Lung (tissue), 11 donors: ENCODE measurements at regions not wholly inside any gene's neighbourhood (a gene's known extent, or its start where the extent isn't known, plus 50 kb on each side); places are given as distances from the start of the nearest gene placed in this dataset.

Experiments used
- ATAC-seq: fragments of 200-7000 bp; cut with Tn5 transposase; one replicate; pipeline ENCODE4 v1.9.1; 2020; ENCODE audit warnings: moderate number of reproducible peaks; ENCODE audit not compliant: insufficient read depth, low FRiP score
- DNase-seq, 3 donors: peaks; one replicate each; pipeline ENCODE4 v3.0.0-alpha.2; 2013 to 2017
- H3K27ac ChIP-seq, 2 donors: one replicate each; pipeline ENCODE4 v1.5.1; 2013; ENCODE audit warnings: mild to moderate bottlenecking in 2 of 2, moderate library complexity in 2 of 2, control low read depth in 1 of 2, inconsistent platforms in 1 of 2, low read depth in 1 of 2, low read length in 1 of 2
- H3K27me3 ChIP-seq, 3 donors: one replicate each; pipeline ENCODE4 v1.5.1; 2013; ENCODE audit warnings: low read length in 2 of 3; ENCODE audit not compliant: control insufficient read depth in 3 of 3, insufficient read depth in 3 of 3
- H3K36me3 ChIP-seq, 4 donors: one replicate each; pipeline ENCODE4 v1.5.1; 2013; ENCODE audit warnings: low read length in 4 of 4, mild to moderate bottlenecking in 1 of 4, moderate library complexity in 1 of 4; ENCODE audit not compliant: control insufficient read depth in 4 of 4, insufficient read depth in 4 of 4
- H3K4me1 ChIP-seq, 5 donors: one replicate each; pipeline ENCODE4 v1.5.1; 2013; ENCODE audit warnings: low read length in 5 of 5, mild to moderate bottlenecking in 2 of 5, moderate library complexity in 1 of 5; ENCODE audit not compliant: control insufficient read depth in 5 of 5, insufficient read depth in 5 of 5
- H3K4me3 ChIP-seq: one replicate; pipeline ENCODE4 v1.5.1; 2013; ENCODE audit warnings: mild to moderate bottlenecking, control low read depth, moderate library complexity
- H3K9ac ChIP-seq, 2 donors: one replicate each; pipeline ENCODE4 v1.5.1; 2013; ENCODE audit warnings: low read length in 2 of 2, control low read depth in 1 of 2; ENCODE audit not compliant: insufficient read depth in 1 of 2
- H3K9me3 ChIP-seq, 4 donors: one replicate each; pipeline ENCODE4 v1.5.1; 2013; ENCODE audit warnings: low read length in 3 of 4, mild to moderate bottlenecking in 1 of 4, moderate library complexity in 1 of 4; ENCODE audit not compliant: control insufficient read depth in 4 of 4, insufficient read depth in 3 of 4
- WGBS, 2 donors: extraction: QIAGEN DNeasy Blood & Tissue Kit; methylation state at CpG; one replicate each; pipeline ENCODE4 v1.1.7; 2013; 5-methylcytosine and 5-hydroxymethylcytosine counted together
- TF ChIP-seq, protein P1 (sequence below): IDR thresholded peaks from 2 replicates; pipeline ENCODE4 v1.5.1; 2012; ENCODE audit warnings: mild to moderate bottlenecking; ENCODE audit errors: control extremely low read depth, extremely low read depth
- donor health status: control.
- donor health status: control.
- donor health status: Bipolar disorder and iron deficiency.
- donor health status: healthy.
- donor health status: DM: yes; HTN: yes; CAD: no.

DNA sequence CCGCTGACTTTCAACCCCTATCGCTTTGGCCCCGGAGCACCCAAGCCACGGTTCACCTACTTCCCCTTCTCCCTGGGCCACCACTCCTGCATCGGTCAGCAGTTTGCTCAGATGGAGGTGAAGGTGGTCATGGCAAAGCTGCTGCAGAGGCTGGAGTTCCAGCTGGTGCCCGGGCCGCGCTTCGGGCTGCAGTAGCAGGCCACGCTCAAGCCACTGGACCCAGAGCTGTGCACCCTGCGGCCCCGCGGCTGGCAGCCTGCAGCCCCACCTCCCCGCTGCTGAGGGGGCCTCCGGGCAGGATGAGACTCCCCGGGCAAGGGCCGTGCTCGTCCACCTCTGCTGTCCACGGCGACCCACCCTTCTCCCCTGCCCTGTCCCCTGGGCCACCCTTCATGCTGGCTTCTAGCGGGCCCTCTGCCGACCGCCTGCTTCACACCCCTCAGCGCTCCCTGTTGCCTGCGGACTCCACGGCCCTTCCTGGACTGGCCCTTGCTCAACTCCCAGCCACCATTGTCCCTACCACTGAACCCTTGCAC lies 92.2 kb upstream of the TRABD2B start:
- Histone ChIP-seq H3K9me3 (peaks cover 0 to 2% (median 0%) of the 10 kb centered on the region in 4 donors), H3K4me3 (no peak overlapping the region), H3K36me3 (no peaks in the 10 kb centered on the region), H3K9ac (no peak overlapping the region), H3K27ac (no peak overlapping the region), H3K4me1 (no peaks in the 10 kb centered on the region), H3K27me3 (peaks cover 0 to 32% (median 16%) of the 10 kb centered on the region in 3 donors)
- TF ChIP-seq, protein P1, sequence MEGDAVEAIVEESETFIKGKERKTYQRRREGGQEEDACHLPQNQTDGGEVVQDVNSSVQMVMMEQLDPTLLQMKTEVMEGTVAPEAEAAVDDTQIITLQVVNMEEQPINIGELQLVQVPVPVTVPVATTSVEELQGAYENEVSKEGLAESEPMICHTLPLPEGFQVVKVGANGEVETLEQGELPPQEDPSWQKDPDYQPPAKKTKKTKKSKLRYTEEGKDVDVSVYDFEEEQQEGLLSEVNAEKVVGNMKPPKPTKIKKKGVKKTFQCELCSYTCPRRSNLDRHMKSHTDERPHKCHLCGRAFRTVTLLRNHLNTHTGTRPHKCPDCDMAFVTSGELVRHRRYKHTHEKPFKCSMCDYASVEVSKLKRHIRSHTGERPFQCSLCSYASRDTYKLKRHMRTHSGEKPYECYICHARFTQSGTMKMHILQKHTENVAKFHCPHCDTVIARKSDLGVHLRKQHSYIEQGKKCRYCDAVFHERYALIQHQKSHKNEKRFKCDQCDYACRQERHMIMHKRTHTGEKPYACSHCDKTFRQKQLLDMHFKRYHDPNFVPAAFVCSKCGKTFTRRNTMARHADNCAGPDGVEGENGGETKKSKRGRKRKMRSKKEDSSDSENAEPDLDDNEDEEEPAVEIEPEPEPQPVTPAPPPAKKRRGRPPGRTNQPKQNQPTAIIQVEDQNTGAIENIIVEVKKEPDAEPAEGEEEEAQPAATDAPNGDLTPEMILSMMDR: no peak
- DNase-seq (no peak), ATAC-seq (no peak)
- WGBS, 2 donors: 92% methylated on average over 19 to 26 of the region's 26 CpGs

DNA sequence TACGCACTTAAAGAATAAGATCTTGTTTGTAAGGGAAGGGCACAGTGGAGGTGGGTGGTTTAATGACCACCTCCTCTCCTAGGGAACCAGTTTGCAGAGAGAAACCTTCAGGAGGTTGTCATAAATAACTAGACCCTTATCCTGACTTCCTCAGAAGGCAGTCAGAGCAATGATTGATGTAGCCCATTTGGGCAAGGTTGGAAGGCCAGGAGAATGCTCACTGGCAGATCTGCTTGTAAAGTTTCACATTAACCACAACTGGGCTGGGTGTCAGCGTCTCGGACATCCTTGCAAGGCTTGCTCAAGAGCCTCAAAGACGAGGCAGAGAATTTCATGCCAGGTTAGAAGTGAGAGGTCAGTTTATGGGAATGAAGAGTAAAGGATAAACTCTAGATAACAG lies 87.6 kb upstream of the TRABD2B start:
- TF ChIP-seq, protein P1: no peak

DNA sequence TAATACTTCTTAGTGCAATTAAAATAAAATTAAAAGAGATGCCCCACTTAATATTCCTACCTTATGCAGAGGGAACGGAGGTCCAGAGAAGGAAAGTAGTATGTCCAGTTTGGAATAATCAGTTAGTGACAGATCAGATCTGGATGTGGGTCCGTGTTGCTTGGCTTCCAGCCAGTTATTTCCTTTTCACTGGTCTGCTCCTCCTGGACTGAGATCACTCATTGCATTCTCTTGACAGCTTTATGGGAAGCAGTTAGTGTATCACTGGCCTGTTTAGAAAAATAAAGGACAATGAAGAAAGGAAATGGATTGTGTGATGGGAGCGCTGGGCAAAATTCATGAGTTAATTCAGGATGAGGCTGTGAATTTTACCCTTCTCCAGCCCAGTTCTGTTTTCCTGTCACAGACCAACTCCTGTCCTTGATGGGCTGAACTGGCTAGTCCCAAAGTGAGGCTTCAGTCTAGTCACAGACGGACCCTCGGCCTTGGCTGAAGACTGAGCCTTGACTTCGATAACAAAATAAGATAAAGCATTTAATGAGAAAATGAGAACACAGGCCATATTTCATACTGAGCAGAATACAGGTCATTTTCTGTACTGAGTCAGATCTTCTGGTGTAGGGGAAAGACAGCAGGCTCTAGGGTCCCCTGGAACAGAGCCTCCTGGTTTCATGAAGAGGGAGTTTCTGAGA lies 85.2 kb upstream of the TRABD2B start:
- WGBS, 2 donors: 55 to 61% methylated on average over 6 of the region's 6 CpGs
- Histone ChIP-seq H3K4me3 (no peak overlapping the region), H3K4me1 (peaks cover 0 to 28% (median 2%) of the 10 kb centered on the region in 5 donors), H3K9ac (no peak overlapping the region), H3K27ac (no peak overlapping the region), H3K27me3 (peaks cover 0 to 9% (median 0%) of the 10 kb centered on the region in 3 donors), H3K36me3 (no peaks in the 10 kb centered on the region), H3K9me3 (no peaks in the 10 kb centered on the region)
- no peak for ATAC-seq
- peak in 2 of 3 donors; percentile 32 to 46 for DNase-seq
- TF ChIP-seq, protein P1: no peak

More for the DNA sequence above, 87.6 kb upstream of the TRABD2B start:
- H3K36me3 ChIP-seq: no peaks in the 10 kb centered on the region
- no peak for DNase-seq
- H3K9ac ChIP-seq: no peak overlapping the region
- no peak overlapping the region for H3K27ac ChIP-seq
- ATAC-seq: no peak
- H3K27me3 ChIP-seq: peaks cover 0 to 11% (median 0%) of the 10 kb centered on the region in 3 donors
- no peak overlapping the region for H3K4me3 ChIP-seq
- H3K4me1 ChIP-seq: peaks cover 0 to 17% (median 0%) of the 10 kb centered on the region in 5 donors
- 48 to 55% methylated on average over 4 of the region's 4 CpGs for WGBS, 2 donors
- no peaks in the 10 kb centered on the region for H3K9me3 ChIP-seq
